Neutrophil (primary cell): ENCODE measurements at regions not wholly inside any gene's neighbourhood (a gene's known extent, or its start where the extent isn't known, plus 50 kb on each side); places are given as distances from the start of the nearest gene placed in this dataset.

Experiments
- H3K27ac ChIP-seq: fragments of 200-600 bp; sonication (generic); 2 replicates; pipeline ENCODE4 v1.5.1; 2016; ENCODE audit warnings: mild to moderate bottlenecking, moderate library complexity
- H3K27me3 ChIP-seq: fragments of 200-600 bp; sonication (generic); 2 replicates; pipeline ENCODE4 v1.6.0; 2016; ENCODE audit warnings: mild to moderate bottlenecking
- H3K36me3 ChIP-seq: fragments of 200-600 bp; sonication (generic); 2 replicates; pipeline ENCODE4 v1.5.1; 2017
- H3K4me1 ChIP-seq, 2 experiments: fragments of 200-600 bp in 1 of 2; sonication (generic) in 1 of 2; 1 replicate in 1 of 2; 2 replicates in 1 of 2; pipeline versions ENCODE4 v1.5.1 to v1.6.1; 2013 to 2016; ENCODE audit warnings: low read depth in 1 of 2, low read length in 1 of 2, mild to moderate bottlenecking in 1 of 2, moderate library complexity in 1 of 2; ENCODE audit not compliant: control insufficient read depth in 1 of 2, insufficient read depth in 1 of 2
- H3K4me3 ChIP-seq, 2 experiments: fragments of 200-600 bp in 1 of 2; sonication (generic) in 1 of 2; 1 replicate in 1 of 2; 2 replicates in 1 of 2; pipeline ENCODE4 v1.5.1; 2013 to 2016; ENCODE audit warnings: low read depth in 1 of 2, low read length in 1 of 2, mild to moderate bottlenecking in 1 of 2, moderate library complexity in 1 of 2
- H3K9me3 ChIP-seq: fragments of 200-600 bp; sonication (generic); 2 replicates; pipeline ENCODE4 v1.5.1; 2016
- CTCF ChIP-seq: fragments of 200-600 bp; sonication (generic); IDR thresholded peaks from 2 replicates; pipeline ENCODE4 v1.5.1; 2016; ENCODE audit warnings: antibody characterized with exemption

DNA sequence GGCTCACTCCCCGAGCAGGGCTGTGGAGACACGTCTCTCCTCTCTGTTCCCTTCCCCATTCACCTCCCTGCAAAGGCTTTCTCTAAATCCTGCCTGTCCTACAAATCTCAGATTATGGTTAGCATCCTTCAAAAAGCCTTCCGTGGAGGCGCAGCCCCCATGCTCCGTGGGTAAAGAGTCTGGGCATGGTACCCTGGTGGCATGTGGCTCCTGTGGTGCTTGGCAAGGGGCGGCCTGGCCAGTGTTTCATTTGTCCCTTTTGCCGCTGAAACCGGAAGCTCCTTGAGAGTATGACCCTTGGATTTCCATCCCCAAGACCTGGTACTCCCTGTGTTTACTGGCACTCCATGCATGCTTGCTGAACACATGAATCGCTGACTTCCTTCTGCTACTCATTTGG, 839.3 kb upstream of the SALL3 start:
- Histone ChIP-seq H3K4me1 (no peaks in the 10 kb centered on the region), H3K36me3 (no peaks in the 10 kb centered on the region), H3K9me3 (no peaks in the 10 kb centered on the region), H3K27me3 (no peaks in the 10 kb centered on the region), H3K27ac (no peak overlapping the region), H3K4me3 (no peak overlapping the region)
- TF ChIP-seq CTCF = no peak

DNA sequence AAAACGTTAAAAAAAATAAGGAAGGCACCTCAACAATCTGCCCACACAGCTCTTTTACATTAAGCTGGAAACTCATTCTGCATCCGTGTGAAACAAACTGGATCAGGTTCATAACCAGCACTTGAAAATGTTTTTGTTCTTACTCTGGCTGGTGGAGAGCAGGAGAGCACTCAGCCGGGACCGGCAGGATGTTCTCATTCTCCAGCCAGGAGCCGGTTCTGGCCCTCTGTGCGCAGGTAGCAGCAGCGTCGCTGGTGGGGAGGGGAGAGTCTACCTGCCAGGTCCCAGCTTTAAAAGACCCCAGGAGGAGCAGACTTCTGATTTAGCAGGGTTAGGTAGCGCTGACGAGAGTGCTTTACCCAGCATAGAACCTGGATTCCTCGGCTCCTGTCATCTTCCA, 834.9 kb upstream of the SALL3 start:
- H3K4me1 ChIP-seq = no peaks in the 10 kb centered on the region
- H3K9me3 ChIP-seq = no peaks in the 10 kb centered on the region
- H3K4me3 ChIP-seq = no peak overlapping the region
- H3K27ac ChIP-seq = no peak overlapping the region
- H3K27me3 ChIP-seq = no peaks in the 10 kb centered on the region
- H3K36me3 ChIP-seq = no peaks in the 10 kb centered on the region
- no peak for TF ChIP-seq CTCF

DNA sequence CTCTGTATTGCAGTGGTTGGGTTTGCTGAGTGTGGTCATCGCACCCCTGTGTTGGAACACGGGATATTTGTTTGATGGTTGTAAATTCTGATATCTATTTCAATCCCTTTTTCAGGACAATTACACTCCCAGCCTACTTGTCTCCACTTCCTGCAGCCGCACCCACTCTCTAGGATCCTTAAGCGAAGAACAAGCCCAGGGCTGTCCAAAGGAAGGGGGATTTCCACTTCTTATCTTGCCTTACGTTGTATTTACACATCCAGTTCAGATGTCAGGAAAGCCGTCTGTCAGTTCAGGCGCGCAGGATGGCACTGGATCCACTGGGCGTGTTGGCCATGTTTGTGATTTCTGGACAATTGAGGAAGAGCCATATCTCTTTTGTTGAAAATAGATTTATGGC, 834.5 kb upstream of the SALL3 start:
- no peaks in the 10 kb centered on the region for H3K4me1 ChIP-seq
- no peaks in the 10 kb centered on the region for H3K36me3 ChIP-seq
- no peak overlapping the region for H3K4me3 ChIP-seq
- no peaks in the 10 kb centered on the region for H3K27me3 ChIP-seq
- no peak for TF ChIP-seq CTCF
- no peak overlapping the region for H3K27ac ChIP-seq
- H3K9me3 ChIP-seq = no peaks in the 10 kb centered on the region

DNA sequence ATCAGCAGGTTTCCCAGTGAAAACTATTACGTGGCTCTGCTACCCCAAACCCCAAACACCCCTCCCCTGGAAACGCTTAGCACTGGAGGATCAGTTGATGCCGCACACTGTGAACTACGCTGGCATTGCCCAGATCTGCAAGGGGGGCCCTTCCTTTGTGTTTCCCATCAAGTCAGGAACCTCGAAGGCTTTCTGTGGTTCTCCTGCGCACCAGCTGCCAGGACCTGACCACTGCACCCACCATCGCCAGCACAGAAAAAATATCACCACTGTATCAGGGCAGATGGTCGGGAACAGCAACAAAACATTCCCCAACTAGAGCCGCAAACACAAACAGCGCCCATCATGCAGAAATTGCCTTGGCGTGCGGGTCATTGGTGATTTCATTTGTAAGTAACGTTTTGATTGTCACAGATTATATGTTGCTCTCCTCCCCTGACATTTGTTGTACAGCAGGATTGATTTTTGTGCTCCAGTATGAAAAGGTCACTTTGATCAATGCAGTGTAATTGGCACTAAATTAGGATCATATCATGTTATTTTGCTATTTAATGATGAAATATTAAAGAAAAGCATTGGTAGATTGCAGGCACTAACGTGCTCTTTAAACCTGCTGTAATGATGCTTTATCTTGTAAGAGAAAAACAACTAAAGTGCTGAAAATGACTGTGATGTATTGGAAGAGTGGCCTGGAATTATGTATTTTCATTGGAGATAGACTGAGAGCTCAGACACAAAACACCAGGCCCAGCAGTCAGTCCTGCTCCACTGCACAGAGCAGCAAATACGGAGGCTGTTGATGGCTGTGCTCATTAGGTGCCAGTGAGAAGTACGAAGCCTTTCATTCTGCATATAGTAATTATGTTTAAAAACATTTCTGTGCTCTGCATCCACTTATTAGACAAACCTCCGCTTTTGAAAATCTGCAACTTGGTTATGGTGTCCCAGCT, 833.2 kb upstream of the SALL3 start:
- H3K27me3 ChIP-seq = no peaks in the 10 kb centered on the region
- H3K27ac ChIP-seq = no peak overlapping the region
- no peaks in the 10 kb centered on the region for H3K9me3 ChIP-seq
- no peaks in the 10 kb centered on the region for H3K4me1 ChIP-seq
- H3K4me3 ChIP-seq = no peak overlapping the region
- no peaks in the 10 kb centered on the region for H3K36me3 ChIP-seq
- no peak for TF ChIP-seq CTCF

DNA sequence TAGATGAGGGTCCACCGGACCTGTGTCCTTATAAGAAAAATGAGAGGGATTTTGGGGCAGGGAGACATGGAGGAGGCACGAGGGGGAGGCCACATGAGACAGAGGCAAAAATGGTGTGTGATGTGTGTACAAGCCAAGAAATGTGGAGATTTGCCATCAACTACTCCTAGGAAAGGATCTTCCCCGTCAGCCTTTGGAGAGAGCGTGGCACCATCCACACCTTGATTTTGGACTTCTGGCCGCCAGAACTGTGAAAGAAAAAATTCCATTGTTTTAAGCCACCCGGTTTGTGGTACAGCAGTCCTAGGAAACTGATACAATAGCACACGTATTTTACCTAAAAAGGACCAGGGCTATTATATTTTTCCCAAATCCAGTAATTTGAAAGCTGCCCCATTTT, 829.0 kb upstream of the SALL3 start:
- no peaks in the 10 kb centered on the region for H3K4me1 ChIP-seq
- H3K36me3 ChIP-seq = no peaks in the 10 kb centered on the region
- no peaks in the 10 kb centered on the region for H3K9me3 ChIP-seq
- H3K27me3 ChIP-seq = no peaks in the 10 kb centered on the region
- H3K27ac ChIP-seq = no peak overlapping the region
- no peak overlapping the region for H3K4me3 ChIP-seq
- TF ChIP-seq CTCF = no peak
